GM19468 (cell line): ENCODE measurements at regions not wholly inside any gene's neighbourhood (a gene's known extent, or its start where the extent isn't known, plus 50 kb on each side); places are given as distances from the start of the nearest gene placed in this dataset.
"Not testable (repeated sequence)": the region's sequence is repeated elsewhere in the genome, so short reads cannot be mapped to it uniquely, and the experiment has no call there.

Experiments
- ATAC-seq: cut with Tn5 transposase; IDR thresholded peaks from one replicate; pipeline ENCODE4 v1.9.1; 2021; ENCODE audit warnings: mild to moderate bottlenecking, moderate library complexity, moderate number of reproducible peaks; ENCODE audit not compliant: unreplicated experiment; ENCODE audit errors: extremely low read depth

- ATAC-seq: no peak
These were observed 403.7 kb downstream of the SLC6A15 start for GRCh38 chr12:84508851-84509260.

DNA sequence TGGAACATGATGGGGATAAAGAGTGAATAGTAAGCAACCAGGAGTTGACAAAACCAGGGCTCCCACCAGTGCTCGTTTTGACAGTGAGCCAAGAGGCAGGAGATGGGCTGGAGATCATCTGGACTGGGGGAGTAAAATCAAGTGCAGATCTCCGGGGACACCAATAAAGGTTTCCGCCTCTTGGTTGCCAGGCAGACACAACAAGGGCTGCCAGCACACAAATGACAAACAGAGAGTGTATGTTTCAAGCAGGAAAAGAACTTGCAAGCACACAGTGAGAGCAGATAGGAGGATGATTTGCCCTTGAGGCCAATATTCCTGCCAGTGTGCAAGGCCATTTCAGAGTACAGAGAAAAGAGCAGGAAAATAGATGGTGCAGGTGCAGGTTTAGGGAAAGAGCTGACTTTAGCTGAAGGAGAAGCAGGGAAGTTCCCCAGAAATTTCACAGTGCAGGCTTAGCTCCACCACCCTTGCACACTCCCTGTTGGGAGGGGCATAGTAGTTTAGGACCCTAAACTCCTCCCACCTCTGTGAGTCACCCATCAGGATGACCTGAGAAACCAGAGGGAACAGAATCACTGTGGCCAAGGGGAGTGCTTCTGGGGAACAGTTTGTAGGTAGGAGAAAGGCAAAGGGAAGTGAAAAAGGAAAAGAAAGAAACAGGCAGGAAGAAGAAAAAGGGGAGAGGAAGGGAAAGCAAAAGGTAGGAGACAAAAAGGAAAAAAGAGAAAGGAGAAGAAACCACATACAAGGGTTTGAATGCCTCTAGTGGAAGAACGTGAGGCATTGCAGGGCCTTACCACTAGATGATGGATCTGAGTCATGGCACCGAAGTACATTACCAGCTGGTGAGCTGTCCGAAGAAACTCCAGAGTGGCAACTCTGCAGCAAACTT, 404.4 kb downstream of the SLC6A15 start:
- peak; percentile 29 for ATAC-seq

DNA sequence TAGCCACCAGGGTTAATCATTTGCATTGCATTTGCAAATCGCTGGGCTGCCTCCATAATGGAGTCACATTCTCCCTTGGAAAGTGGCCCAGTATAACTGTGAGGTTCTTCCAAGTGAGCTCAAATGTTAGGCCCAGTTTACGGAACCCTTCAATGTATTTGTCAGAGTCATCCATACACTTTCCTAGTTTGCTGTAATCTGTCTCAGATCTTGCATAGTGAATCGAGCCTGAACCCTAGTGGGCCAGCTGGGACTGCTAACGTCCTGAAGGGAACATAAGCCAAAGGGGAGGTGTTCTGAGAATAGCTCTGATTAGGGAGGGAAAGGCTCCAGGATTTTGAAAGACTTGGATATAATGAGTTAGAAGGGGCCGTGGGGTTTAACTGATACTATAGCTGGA, 406.3 kb downstream of the SLC6A15 start:
- no peak for ATAC-seq

DNA sequence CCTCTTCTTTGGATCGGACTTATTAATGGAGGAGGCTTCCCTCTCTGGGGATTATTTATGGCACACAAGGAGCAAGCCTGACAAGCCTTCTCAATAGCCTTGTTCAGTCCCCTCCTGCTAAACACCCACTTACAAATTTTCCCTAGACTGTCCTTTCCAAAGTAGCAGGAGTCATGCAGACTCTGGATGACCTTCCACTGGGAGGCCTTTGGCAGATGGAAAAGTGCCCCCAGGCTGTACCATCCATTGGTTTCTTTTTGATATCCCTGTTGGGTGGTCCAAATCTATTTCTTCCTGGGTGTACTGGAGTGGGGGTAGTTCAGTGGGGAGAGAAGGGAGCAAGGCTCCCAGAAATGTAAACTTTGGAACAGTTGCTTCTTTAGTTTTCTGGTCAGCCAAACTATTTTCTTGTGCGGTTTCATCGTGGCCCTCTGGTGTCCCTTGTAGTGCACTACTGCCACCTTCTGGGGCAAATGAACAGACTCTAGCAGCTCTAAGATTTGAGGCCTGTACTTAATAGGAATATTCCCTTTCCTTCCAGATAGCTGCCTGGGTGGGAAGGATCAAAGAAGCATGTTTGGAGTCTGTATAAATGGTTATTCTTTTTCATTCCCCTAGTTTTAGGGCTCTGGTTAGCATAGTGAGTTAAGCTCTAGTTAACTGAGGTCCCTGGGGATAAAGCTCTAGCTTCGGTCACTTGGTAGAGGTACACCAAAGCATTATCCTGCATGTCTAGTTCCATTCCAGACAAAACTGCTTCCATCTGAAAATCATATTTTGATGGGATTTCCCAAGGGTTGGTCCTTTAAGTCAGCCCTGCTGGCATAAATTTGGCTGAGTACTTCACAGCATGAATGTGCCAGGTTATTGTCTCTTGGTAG, 409.5 kb downstream of the SLC6A15 start:
- ATAC-seq: peak; percentile 61

GRCh38 chr12:84502180-84502860, 410.3 kb downstream of the SLC6A15 start:
- ATAC-seq: no peak

DNA sequence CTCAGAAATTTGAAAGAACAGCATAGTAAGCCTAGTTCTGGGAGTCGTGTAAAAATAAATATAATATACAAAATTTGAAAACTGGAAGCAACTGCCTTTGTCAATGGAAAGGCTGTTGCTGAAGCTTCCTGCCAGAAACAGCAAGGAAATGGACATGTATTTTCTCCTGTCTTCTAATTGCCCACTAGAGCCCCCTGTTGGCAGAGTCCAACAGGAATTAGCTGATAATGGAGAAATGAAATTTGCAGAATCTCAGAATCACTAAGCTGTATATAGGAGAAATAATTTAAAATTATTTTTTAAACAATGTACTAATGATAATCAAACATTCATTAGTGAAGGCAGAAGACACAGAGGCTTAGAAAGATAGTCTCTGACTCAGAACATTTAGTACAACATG, 414.8 kb downstream of the SLC6A15 start:
- no peak for ATAC-seq

- no peak for ATAC-seq
These were observed 416.9 kb downstream of the SLC6A15 start for GRCh38 chr12:84495711-84496110.

DNA sequence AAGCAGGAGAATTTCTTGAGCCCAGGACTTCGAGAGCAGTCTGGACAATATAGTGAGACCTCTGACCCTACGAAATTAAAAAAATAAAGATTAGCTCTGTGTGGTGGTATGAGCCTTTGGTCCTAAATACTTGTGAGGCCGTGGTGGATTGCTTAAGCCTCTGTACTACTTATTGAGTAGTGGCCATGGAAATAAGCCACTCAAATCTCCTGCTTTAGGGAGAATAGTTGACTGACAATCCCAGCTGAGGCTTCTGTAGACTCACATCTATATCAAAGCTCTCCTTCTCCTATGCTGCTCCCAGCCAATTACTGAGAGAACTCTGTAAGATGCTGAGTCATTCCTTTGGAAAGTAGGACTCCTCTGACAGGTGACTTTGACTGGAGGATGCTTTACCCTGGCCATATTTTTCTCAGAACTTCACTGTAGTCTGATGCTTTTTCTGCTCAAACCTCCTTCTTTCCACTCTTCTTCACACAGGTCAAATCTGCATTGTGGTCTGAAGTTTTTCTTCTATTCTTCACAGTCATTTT, 420.2 kb downstream of the SLC6A15 start:
- no peak for ATAC-seq

DNA sequence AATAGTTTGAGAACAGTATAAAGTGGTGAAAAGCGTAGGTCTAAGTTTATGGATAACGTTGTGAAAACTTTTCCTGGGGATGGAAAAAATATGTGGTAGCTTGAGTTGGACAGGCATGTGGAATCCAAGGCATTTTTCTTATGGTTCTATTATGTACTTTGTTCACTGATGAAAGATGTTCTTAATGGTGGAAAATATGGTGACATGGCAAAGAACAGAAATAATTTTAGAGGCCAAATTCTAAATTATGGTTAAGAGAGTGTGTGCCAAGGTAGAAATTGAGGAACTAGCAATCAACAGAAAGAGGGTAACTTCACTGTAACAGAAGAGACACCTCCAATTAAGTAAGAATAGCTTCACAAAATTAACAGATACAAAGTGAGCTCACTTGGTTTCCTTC, 427.8 kb downstream of the SLC6A15 start:
- no peak for ATAC-seq

DNA sequence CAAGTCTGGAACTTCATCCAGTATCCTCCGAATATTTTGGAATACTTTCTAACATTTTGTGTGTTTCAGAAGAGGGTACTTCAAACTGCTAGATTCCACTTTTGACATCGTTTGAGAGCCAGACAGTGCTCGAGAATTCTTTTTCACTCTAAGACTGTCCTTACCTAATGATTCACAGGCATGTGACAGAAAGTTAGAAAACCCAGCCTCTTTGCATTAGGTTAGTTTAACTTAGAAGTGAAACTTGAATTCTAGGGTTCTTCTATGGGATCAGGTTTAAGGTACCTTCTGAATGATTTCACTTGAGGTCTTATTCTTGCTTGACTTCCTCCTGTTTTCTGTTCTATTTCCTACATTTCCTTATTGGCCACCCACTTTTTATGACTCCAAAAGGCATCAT, 431.8 kb downstream of the SLC6A15 start:
- ATAC-seq: no peak

GRCh38 chr12:84470361-84470760, 442.2 kb downstream of the SLC6A15 start:
- ATAC-seq: no peak

- ATAC-seq: no peak
These were observed 448.0 kb downstream of the SLC6A15 start for GRCh38 chr12:84464616-84465015.

DNA sequence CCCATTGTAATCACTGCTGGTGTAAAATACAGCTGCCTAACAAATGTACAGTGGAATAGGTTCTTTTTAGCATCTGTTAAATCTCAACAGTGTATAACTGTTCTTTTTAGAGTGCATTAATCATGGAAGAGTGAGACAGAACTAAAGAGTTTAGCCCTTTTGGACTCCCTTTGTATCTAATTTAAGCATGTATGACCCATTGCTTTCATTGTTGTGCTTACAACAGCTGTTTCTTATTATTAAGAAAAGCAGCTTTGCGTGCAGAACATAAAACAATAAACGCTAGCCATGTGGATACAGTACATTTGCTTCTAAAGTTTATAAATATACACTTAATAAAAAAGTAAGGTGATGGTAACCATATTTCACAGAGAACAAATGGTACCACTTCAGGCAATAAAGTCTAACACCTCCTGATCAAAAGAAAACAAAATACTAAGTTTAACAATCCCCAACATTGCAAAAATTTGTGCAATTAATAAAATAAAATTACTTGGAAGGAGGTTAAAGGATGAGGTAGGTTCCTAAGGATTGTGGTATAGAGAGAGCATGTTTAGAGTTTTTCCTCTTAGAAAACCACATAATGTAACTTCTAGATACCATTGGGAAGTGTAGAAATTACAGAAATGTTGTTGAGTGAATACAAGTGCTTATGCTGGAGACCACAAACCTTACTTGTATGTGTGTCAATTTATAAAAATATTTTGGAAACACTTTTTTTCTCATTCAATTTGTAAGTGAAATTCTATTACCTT, 448.7 kb downstream of the SLC6A15 start:
- ATAC-seq: no peak

- ATAC-seq: no peak
These were observed 457.0 kb downstream of the SLC6A15 start for GRCh38 chr12:84455598-84455997.

GRCh38 chr12:84446478-84446877, 466.1 kb downstream of the SLC6A15 start:
- ATAC-seq: not testable (repeated sequence)

DNA sequence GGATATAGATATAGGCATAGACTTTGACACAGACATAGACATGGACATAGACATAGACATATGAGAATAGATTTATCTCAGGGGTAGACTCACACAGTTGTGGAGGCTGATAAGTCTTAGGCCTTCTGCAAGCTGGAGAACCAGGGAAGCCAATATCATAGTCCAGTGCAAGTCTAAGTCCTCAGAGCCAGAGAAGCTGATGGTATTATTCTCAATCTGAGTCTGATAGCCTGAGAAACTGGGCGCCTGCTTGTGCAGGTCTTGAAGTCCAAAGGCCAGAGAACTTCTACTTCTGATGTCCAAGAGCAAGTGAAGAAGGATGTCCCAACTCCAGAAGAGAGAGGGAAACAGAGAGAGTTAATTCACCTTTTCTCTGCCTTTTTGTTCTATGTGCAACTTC, 476.5 kb downstream of the SLC6A15 start:
- no peak for ATAC-seq

GRCh38 chr12:84435682-84436081, 476.9 kb downstream of the SLC6A15 start:
- ATAC-seq: no peak

- ATAC-seq: no peak
These were observed 490.3 kb downstream of the SLC6A15 start for GRCh38 chr12:84422340-84422739.

GRCh38 chr12:84421103-84421502, 491.5 kb downstream of the SLC6A15 start:
- no peak for ATAC-seq

DNA sequence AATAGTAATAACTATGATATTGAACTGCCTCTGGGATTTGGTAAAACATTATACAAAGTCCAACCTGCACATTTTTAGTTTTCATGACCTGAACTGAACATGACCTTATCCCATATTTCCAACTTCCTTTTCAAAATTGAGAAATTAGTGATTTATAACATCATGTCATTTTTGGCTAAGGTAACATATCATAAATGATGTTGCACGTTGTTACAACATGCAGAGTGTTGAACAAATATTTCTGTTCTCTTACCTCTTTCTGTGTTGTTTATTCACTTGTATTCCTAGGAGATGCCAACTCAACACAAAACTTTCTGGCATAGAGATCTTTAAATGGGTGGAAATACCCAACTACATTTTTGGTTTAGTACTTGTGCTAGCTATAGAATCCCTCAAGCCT, 496.0 kb downstream of the SLC6A15 start:
- ATAC-seq: no peak
